Activated CD4-positive, alpha-beta memory T cell treated with anti-CD3 and anti-CD28 coated beads for 36 hours (primary cell): ENCODE measurements at regions not wholly inside any gene's neighbourhood (a gene's known extent, or its start where the extent isn't known, plus 50 kb on each side); places are given as distances from the start of the nearest gene placed in this dataset.

ENCODE experiments used
- CTCF ChIA-PET: fragments of 350-600 bp; sonication (Branson Sonifier 250); formaldehyde crosslinking; loops from one replicate; lab custom pipeline; 2021; ENCODE audit warnings: antibody characterized with exemption, inconsistent platforms; lab: Charles Lee
- POLR2A ChIA-PET: fragments of 350-600 bp; sonication (Branson Sonifier 250); formaldehyde crosslinking; loops from one replicate; lab custom pipeline; 2021; ENCODE audit warnings: antibody characterized with exemption; lab: Charles Lee
- DNase-seq: peaks from one replicate; pipeline ENCODE4 v3.0.0-alpha.2; 2020
- H3K27ac Mint-ChIP-seq: one replicate; pipeline ENCODE4 v1.8.0; 2021; ENCODE audit warnings: mixed read lengths
- H3K27me3 Mint-ChIP-seq: one replicate; pipeline ENCODE4 v1.8.0; 2021; ENCODE audit warnings: mixed read lengths
- H3K36me3 Mint-ChIP-seq: one replicate; pipeline ENCODE4 v1.8.0; 2021; ENCODE audit warnings: mixed read lengths
- H3K4me1 Mint-ChIP-seq: one replicate; pipeline ENCODE4 v1.8.0; 2021; ENCODE audit warnings: low read depth, mixed read lengths
- H3K4me3 Mint-ChIP-seq: one replicate; pipeline ENCODE4 v1.8.0; 2021; ENCODE audit warnings: mild to moderate bottlenecking, mixed read lengths
- H3K9me3 Mint-ChIP-seq: one replicate; pipeline ENCODE4 v1.8.0; 2021; ENCODE audit warnings: mixed read lengths
- intact Hi-C: fragments of 100-400 bp; cut with micrococcal nuclease; formaldehyde crosslinking; loops from one replicate; pipeline ENCODE4 v1.15.1; 2023

- Mint-ChIP-seq H3K27me3 (no peaks in the 10 kb centered on the region), H3K36me3 (no peaks in the 10 kb centered on the region), H3K4me3 (no peak overlapping the region), H3K9me3 (no peaks in the 10 kb centered on the region), H3K27ac (no peak overlapping the region), H3K4me1 (no peaks in the 10 kb centered on the region)
- intact Hi-C loops = no loop called here
- no peak for DNase-seq
- ChIA-PET POLR2A (no interaction called here), CTCF (no interaction called here)
These were observed 462.1 kb downstream of the C3orf38 start for GRCh38 chr3:88611826-88612326.

- Mint-ChIP-seq H3K9me3 (no peaks in the 10 kb centered on the region), H3K27ac (no peak overlapping the region), H3K4me3 (no peak overlapping the region), H3K36me3 (no peaks in the 10 kb centered on the region), H3K27me3 (no peaks in the 10 kb centered on the region), H3K4me1 (no peaks in the 10 kb centered on the region)
- no peak for DNase-seq
- intact Hi-C loops = no loop called here
- ChIA-PET POLR2A (no interaction called here), CTCF (no interaction called here)
These were observed 466.7 kb downstream of the C3orf38 start for GRCh38 chr3:88616413-88616812.

GRCh38 chr3:88617283-88617682, 467.5 kb downstream of the C3orf38 start:
- intact Hi-C loops = no loop called here
- Mint-ChIP-seq H3K36me3 (no peaks in the 10 kb centered on the region), H3K27me3 (no peaks in the 10 kb centered on the region), H3K4me3 (no peak overlapping the region), H3K9me3 (no peaks in the 10 kb centered on the region), H3K4me1 (no peaks in the 10 kb centered on the region), H3K27ac (no peak overlapping the region)
- no peak for DNase-seq
- ChIA-PET POLR2A (no interaction called here), CTCF (no interaction called here)

GRCh38 chr3:88618021-88618645, 468.4 kb downstream of the C3orf38 start:
- intact Hi-C loops = no loop called here
- no peak for DNase-seq
- Mint-ChIP-seq H3K9me3 (no peaks in the 10 kb centered on the region), H3K27me3 (no peaks in the 10 kb centered on the region), H3K4me1 (no peaks in the 10 kb centered on the region), H3K36me3 (no peaks in the 10 kb centered on the region), H3K4me3 (no peak overlapping the region), H3K27ac (no peak overlapping the region)
- ChIA-PET CTCF (no interaction called here), POLR2A (no interaction called here)

- Mint-ChIP-seq H3K27me3 (no peaks in the 10 kb centered on the region), H3K36me3 (no peaks in the 10 kb centered on the region), H3K27ac (no peak overlapping the region), H3K4me1 (no peaks in the 10 kb centered on the region), H3K4me3 (no peak overlapping the region), H3K9me3 (no peaks in the 10 kb centered on the region)
- POLR2A ChIA-PET = no interaction called here
- CTCF ChIA-PET = no interaction called here
- intact Hi-C loops = no loop called here
- no peak for DNase-seq
These were observed 471.8 kb downstream of the C3orf38 start for GRCh38 chr3:88621586-88621985.

GRCh38 chr3:88623709-88624108, 473.9 kb downstream of the C3orf38 start:
- no peak for DNase-seq
- Mint-ChIP-seq H3K4me1 (no peaks in the 10 kb centered on the region), H3K9me3 (no peaks in the 10 kb centered on the region), H3K36me3 (no peaks in the 10 kb centered on the region), H3K27ac (no peak overlapping the region), H3K4me3 (no peak overlapping the region), H3K27me3 (no peaks in the 10 kb centered on the region)
- ChIA-PET CTCF (no interaction called here), POLR2A (no interaction called here)
- intact Hi-C loops = no loop called here

GRCh38 chr3:88626456-88627120, 476.8 kb downstream of the C3orf38 start:
- DNase-seq = no peak
- ChIA-PET CTCF (no interaction called here), POLR2A (no interaction called here)
- no peaks in the 10 kb centered on the region for H3K27me3 Mint-ChIP-seq
- no peaks in the 10 kb centered on the region for H3K9me3 Mint-ChIP-seq
- no peaks in the 10 kb centered on the region for H3K36me3 Mint-ChIP-seq
- H3K4me3 Mint-ChIP-seq = no peak overlapping the region
- intact Hi-C loops = no loop called here
- H3K27ac Mint-ChIP-seq = no peak overlapping the region
- no peaks in the 10 kb centered on the region for H3K4me1 Mint-ChIP-seq

GRCh38 chr3:88628901-88629300, 478.5 kb upstream of the EPHA3 start:
- intact Hi-C loops = no loop called here
- POLR2A ChIA-PET = no interaction called here
- H3K27me3 Mint-ChIP-seq = no peaks in the 10 kb centered on the region
- no peak overlapping the region for H3K4me3 Mint-ChIP-seq
- no peaks in the 10 kb centered on the region for H3K9me3 Mint-ChIP-seq
- H3K36me3 Mint-ChIP-seq = no peaks in the 10 kb centered on the region
- CTCF ChIA-PET = no interaction called here
- H3K4me1 Mint-ChIP-seq = no peaks in the 10 kb centered on the region
- DNase-seq = no peak
- H3K27ac Mint-ChIP-seq = no peak overlapping the region

GRCh38 chr3:88632226-88632625, 475.2 kb upstream of the EPHA3 start:
- no peaks in the 10 kb centered on the region for H3K36me3 Mint-ChIP-seq
- intact Hi-C loops = no loop called here
- ChIA-PET CTCF (no interaction called here), POLR2A (no interaction called here)
- H3K4me3 Mint-ChIP-seq = no peak overlapping the region
- H3K4me1 Mint-ChIP-seq = no peaks in the 10 kb centered on the region
- no peak overlapping the region for H3K27ac Mint-ChIP-seq
- peaks cover 15% of the 10 kb centered on the region for H3K9me3 Mint-ChIP-seq
- H3K27me3 Mint-ChIP-seq = no peaks in the 10 kb centered on the region
- DNase-seq = no peak

GRCh38 chr3:88640581-88640980, 466.8 kb upstream of the EPHA3 start:
- Mint-ChIP-seq H3K4me1 (no peaks in the 10 kb centered on the region), H3K36me3 (no peaks in the 10 kb centered on the region), H3K4me3 (no peak overlapping the region), H3K9me3 (peaks cover 29% of the 10 kb centered on the region), H3K27ac (no peak overlapping the region), H3K27me3 (no peaks in the 10 kb centered on the region)
- POLR2A ChIA-PET = no interaction called here
- CTCF ChIA-PET = no interaction called here
- intact Hi-C loops = no loop called here
- DNase-seq = no peak

- no peak for DNase-seq
- POLR2A ChIA-PET = no interaction called here
- CTCF ChIA-PET = no interaction called here
These were observed 466.3 kb upstream of the EPHA3 start for GRCh38 chr3:88641033-88641604.

GRCh38 chr3:88657459-88657858, 450.0 kb upstream of the EPHA3 start:
- Mint-ChIP-seq H3K4me3 (no peak overlapping the region), H3K27me3 (no peaks in the 10 kb centered on the region), H3K36me3 (no peaks in the 10 kb centered on the region), H3K9me3 (peaks cover 5% of the 10 kb centered on the region), H3K27ac (no peak overlapping the region), H3K4me1 (no peaks in the 10 kb centered on the region)
- intact Hi-C loops = no loop called here
- ChIA-PET POLR2A (no interaction called here), CTCF (no interaction called here)
- DNase-seq = no peak

More at GRCh38 chr3:88641033-88641604, 466.3 kb upstream of the EPHA3 start:
- peaks cover 25% of the 10 kb centered on the region for H3K9me3 Mint-ChIP-seq
- H3K27me3 Mint-ChIP-seq = no peaks in the 10 kb centered on the region
- H3K4me3 Mint-ChIP-seq = no peak overlapping the region
- H3K4me1 Mint-ChIP-seq = no peaks in the 10 kb centered on the region
- no peak overlapping the region for H3K27ac Mint-ChIP-seq
- H3K36me3 Mint-ChIP-seq = no peaks in the 10 kb centered on the region
- intact Hi-C loops = no loop called here

- ChIA-PET POLR2A (no interaction called here), CTCF (no interaction called here)
- no peak for DNase-seq
- no peaks in the 10 kb centered on the region for H3K4me1 Mint-ChIP-seq
- H3K27ac Mint-ChIP-seq = no peak overlapping the region
- peaks cover 2% of the 10 kb centered on the region for H3K9me3 Mint-ChIP-seq
- intact Hi-C loops = no loop called here
- no peaks in the 10 kb centered on the region for H3K36me3 Mint-ChIP-seq
- no peak overlapping the region for H3K4me3 Mint-ChIP-seq
- H3K27me3 Mint-ChIP-seq = no peaks in the 10 kb centered on the region
These were observed 446.0 kb upstream of the EPHA3 start for GRCh38 chr3:88661433-88661824.
